NCI-H510A (cell line): ENCODE measurements at regions not wholly inside any gene's neighbourhood (a gene's known extent, or its start where the extent isn't known, plus 50 kb on each side); places are given as distances from the start of the nearest gene placed in this dataset.
"Not testable (repeated sequence)": the region's sequence is repeated elsewhere in the genome, so short reads cannot be mapped to it uniquely, and the experiment has no call there.

Experiments
- DNase-seq: peaks from one replicate; lab custom pipeline; 2025; lab: John Stamatoyannopoulos, UW

DNA sequence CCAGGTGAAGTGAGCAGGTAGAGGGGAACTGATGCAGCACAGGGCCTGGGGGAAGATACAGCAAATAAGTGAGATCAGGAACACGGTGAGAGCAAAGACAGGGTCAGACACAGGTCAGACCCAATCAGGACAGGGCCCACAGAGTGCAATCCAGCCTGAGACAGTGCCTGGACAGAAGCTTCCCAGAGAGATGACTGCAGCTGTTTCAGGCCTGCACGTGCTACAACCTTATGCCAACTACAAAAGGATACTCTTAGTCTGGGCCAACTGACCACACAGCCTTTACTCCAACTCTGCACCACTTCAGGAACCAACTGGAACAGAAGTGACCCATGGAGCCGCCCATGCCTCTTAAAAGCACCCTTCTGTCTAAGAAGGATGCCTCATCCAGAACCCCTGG, 228.0 kb downstream of the TOMM20 start:
- no peak for DNase-seq

DNA sequence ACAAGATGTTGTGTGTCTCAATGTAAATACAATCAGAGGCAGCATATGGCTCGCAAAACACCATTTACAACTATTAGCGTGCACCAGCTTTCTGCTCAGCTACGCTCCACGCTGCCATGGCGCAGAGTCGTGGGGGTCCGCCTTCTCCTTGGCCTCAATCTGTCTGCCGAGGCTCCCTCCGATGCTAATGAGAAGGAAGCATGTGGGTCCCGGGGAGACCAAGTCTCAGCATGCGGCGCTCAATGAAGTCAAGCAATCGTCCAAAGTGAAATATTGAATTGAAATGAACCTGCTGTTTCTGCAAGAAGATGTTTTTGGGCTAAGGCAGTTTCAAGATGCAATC, 228.9 kb downstream of the TOMM20 start:
- DNase-seq, result no peak

DNA sequence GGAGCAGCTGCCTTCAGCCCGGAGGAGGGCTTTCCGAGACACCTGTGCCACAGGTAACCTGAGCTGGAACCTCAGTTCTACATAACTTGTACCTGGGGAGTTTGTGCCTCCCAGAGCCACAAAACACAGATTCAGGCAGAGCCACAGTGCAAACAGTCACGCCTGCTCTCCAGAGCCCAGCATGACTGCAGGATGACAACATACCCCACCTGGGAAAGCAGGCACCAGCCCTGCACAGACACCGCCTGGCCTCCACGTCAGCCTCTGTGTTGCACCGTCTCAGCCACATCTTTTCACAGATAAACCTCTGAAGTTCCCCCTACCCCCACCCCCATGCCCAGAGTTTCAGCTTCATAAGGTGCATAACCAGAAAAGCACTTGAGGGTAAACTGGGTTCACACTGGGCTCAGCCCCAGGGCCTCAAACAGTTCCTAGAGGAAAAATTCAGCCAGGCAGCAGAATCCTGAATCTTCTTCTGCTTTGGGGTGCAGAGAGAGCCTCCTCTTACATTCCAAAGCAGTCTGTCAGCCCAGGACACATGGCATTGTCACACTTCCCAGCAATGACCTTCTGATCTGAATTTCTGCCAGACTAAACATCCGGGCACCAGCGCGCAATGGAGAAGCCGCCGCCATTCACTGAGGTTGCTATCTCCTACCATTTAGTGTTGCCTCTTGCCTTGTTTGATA, 229.5 kb downstream of the TOMM20 start:
- DNase-seq, result peak; percentile 94

DNA sequence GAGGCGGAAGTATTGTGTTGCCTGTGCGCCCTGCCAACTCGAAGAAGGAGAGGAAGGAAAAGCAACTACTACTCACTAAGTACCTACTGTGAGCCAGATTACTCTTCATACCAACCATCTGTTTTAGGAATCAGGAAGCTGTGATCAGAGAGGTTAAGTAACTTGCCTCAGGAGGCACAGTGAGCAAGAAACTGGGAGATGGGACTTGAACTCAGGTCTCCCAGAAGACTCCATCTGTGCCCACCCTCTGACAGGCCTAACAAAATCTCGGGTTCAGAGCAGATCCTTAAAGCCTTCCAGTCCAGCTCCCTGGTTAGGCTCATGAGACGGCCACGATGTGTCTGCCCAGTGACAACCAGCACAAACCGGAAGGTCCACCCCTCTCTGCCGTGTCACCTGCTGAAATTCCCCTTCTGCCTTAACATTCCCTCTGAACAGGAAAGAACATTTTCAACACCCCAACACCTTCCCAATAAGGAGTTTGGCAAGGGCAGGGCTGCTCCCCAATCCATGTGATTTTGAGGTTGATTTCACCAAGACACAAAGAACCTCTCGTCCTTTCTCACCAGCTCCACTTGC, 230.1 kb downstream of the TOMM20 start:
- DNase-seq, result no peak

DNA sequence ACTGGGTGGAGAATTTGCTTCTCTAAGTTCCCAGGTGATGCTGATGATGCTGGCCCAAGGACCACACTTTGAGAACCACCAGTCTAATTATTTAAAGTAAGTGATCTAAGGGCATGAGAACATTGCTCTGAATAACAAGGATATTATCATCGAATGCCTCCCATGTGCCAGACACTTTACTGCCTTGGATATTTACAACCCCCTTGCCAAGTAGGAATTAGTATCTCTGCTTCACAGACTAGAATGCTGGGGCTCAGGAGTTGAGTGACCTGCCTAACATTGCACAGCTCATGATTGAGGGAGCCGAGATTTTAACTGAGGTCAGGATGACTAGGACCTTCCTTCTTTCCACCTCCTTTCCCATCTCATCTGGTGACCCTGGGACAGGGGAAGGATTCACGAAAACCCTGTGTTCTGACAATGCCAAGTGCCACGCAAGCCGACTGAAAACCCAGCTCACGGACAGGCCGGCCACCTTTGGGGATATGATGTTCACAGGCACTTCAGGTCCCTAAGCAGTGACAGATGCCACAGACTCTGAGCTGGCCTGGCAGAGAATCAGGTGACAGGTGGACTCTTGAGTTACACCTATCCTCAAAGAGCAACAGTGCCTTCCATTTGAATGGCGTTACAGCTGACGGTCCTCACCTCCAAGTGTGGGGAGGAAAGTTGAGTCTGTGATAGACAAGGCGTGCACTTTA, 230.7 kb downstream of the TOMM20 start:
- peak; percentile 77 for DNase-seq

DNA sequence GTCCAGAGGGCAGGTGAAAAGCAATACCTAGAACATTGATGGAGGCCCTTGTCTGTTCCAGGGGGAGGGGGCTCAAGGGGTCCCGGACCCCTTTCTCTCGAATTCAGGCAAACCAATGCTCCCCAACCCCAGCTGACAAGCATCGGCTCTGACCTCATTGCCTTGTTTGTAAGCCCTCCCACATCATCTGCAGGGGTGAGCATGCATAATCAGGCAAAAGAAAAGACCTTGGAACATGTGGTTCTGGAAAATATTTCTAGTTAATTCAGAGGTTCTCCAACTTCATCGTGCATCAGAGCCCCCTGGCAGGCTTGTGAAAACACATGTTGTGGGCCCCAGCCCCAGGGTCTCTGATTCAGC, 231.3 kb downstream of the TOMM20 start:
- no peak for DNase-seq

DNA sequence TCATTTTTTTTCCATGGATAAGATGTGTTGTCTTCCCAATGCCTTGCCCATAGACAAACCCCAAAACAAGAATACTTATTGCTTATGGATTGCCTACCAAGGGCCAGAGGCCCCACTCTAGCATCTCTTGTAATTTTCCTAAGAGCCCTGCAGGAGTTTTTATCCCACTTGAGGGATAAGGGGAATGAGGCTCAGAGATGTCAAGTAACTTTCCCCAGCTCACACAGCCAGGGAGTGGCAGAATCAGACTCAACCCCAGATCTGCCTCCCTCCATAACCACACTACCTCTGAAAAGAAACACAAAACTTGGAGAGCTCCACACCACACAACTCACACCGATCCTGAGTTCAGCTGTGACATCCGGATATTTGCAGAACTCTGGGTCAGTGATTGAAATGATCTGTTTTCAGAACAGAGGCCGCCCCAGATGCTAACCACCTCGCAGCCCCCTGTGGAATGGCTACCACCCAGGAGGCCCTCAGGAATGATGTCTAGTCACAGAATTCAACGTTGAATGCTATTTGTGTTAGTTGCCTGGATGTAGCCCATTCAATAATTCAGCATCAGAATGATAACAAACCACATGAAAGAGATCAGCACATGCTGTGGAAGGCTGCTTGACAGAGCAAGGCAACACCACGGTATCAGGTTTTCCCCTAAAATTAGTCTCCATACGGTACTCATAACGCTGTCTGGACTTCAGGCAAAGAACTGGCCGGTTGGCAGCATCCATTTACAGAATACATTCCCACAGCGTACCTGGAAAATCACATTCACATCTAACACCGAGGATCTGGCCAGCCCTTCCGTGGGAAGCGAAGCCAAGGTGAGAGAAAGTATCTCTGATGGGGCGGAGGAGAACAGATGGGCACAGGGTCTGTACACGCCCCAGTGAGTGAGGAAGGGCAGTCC, 231.9 kb downstream of the TOMM20 start:
- DNase-seq, result no peak

DNA sequence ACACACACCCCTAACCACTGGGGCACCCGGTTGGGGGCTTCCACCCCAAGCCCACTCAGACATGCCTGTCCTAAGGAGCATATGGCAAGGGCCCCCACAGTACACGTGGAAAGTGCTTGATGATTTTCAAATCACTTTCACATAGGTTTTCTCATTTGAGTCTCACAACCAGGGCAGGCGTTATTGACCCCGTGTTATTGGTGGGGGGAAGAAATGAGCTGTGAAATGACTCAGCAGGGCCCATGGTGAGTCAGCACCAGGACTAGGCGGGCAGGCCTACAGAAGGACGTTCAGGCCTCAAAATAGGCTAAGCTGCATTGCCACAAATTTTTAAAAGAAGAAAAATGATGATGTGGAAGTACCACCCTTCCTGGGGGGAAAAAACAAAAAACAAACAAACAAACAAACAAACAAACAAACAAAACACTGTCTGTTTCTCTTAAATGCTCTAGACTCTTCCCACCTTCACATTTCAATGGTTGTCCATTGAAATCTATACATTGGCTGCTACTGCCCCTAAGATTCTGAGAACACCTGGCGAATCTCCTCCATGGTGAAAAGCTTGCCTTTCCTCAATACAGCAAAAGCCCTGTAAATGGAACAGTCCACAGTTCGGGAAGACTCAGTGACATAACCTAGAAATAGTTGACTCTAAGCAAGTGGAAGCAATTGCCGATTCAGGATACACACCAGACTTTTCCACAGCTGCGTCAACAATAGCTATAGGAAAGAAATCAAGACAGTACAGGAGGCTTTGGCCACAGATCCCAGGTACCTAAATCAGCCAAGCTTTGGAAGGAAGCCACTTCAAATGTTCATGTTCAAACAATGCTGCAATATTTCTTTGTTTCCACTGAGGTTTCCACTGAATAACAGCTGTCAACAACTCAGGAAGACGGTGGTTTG, 234.7 kb downstream of the TOMM20 start:
- peak; percentile 67 for DNase-seq

DNA sequence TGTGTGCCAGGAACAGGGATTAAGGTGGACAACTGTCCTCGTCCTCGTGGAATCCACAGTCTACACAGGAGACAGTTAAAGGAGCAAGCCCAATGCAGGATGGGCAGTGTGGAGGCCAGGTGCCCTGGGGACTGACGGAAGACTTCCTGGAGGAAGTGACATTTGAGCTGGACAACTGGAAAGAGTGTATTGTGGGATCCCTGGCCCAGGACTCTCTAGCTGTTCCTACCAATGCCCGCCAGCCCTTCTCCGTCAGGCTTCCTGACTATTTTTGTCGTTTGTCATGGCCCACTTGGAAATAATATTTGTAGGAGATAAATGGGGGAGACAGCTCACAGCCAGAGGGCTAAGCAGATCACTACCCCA, 235.3 kb downstream of the TOMM20 start:
- DNase-seq, result no peak

DNA sequence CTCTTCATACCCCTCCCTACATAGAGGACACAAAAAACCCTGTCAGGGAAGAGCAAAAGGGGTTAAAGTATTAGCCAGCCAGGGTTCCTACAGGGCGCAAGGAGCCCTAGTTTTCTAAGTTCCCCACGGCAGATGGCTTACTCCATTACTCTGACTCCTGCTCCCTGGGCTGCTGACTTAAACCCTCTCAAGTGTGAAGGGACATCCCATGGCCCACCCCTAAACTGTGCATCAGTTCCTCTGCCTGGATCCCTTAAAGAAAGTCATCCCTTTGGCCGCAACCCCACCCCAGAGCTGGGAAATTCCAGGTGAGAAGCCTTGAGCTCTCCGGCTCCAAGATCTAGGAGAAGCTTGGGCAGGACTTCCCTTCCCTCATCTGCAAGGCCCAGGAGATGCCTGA, 236.0 kb downstream of the TOMM20 start:
- no peak for DNase-seq

DNA sequence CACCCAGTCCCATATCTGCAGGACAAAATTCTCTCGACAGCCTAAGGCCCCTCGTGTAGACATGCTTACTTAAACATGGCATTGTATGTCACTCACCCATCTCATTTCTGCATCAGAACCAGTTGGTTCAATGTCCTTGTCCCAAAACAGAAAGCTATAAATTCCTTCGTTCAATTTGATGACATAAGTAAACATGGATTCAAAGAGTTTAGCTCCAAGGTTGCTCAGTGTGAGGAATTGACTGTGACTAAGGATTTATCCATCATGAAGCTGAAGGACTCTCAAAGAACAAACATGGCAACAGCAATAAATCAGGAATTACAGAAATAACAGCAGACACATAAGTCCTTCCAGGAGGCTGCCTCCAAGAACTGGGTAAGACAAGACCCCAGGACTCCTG, 237.2 kb downstream of the TOMM20 start:
- no peak for DNase-seq

DNA sequence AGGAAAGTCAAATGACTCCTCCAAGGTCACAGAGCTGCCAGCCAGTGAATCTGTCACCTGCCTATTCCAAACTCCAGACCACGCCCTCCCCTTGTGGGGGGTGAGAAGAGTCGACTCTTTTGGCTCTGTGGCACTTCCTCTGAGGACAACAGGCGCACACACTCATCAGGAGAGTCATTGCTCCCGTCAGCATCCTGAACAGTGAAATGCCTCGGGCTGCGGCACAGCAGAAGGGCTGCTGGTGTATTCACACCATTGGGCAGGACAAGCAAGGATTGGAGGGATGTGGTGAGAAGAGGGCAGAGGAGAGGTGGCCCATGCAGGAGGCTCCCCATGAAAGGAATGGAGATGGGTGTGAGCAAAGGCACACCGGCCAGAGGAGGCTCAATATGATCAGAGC, 239.0 kb downstream of the TOMM20 start:
- no peak for DNase-seq

DNA sequence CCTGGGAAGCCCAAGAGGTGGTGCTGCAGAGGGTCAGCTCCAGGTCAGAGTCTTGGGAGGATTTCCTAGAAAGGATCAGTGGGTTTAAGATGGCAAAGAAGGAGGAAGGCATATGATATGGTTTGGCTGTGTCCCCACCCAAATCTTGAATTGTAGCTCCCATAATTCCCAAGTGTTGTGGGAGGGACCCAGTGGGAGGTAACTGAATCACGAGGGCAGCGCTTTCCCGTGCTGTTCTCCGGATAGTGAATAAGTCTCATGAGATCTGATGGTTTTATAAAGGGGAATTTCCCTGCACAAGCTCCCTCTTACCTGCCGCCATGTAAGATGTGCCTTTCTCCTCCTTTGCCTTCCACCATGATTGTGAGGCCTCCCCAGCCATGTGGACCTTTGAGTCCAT, 240.4 kb downstream of the TOMM20 start:
- DNase-seq, result not testable (repeated sequence)

DNA sequence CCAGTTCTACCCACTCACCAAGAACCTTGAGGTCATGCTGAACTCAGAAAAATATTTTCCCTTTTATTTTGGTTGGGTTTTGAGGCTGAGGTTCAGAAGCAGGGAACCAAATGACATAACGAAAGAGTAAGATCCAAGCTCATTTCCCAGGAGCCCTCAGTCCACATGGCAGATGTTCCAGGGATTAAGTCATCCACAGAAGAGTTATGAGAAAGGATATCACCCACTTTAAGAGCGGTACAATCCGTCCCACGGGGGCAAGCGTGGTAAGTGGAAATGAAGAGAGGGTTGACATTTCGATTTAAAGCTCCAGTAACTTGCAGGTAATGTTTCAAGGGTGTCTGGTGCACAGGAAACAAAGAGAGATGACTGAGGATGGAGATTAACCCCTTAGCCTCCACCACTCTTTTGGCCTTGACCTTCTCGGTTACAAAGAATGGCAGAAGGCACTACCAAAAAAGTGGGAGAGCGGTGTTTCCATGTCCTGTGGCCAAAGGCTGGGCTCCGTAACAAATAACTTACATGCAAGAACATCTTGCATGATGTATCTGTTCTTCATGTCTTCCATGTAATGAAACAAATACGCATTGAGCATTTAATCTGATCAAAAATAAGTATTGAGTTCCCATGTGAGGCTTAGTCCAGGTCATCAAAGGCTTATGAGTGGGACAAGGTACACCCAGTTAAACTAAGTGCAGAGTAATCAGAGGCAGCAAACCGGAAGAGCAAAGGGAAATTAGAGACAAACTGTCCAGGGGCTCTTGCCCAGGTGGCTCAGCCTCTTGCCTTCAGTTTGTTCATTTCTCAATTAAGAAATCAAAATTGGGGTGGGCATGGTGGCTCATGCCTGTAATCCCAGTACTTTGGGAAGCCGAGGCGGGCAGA, 241.4 kb downstream of the TOMM20 start:
- DNase-seq, result no peak

DNA sequence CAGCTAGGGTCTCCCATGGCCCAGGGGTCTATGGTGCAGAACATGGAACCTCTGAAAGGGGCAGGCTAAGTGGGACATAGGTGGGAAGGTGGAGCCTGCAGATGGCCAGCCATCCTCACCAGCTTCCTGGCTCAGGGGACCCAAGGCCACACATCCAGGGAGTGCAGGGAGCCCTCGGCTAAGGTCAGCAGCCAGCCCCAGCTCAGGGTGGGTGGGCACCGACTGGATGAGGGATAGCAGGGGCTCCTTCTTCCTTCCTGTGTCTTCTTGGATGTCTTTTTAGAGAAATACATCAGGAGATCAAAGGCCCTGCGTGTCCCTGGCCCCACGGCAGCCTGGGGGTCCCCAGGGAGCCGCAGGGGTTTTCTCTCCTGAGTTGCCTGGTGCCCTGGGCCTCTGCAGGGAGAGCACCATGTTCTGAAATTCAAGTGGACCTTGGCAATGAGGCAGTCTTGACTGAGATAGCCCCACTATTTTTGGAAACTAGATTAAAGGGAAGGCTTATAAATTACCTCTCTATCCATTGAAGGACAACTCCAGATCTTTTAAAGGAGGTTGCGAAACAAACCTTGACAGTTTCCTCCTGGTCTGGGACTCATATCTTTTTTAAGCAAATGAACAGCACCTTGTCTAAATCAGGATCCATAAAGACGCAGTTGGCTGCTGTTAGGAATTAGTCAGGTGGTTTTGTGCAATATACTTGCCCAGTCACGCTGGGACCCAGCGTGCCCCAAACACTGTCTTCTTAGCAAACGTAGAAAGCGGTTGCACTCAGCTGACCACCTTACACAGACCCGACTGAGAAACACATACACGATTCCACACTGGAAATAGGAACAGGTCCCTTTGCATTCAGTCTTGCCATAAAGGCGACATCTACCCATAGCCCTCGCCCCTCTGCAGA, 242.3 kb downstream of the TOMM20 start:
- DNase-seq, result no peak

DNA sequence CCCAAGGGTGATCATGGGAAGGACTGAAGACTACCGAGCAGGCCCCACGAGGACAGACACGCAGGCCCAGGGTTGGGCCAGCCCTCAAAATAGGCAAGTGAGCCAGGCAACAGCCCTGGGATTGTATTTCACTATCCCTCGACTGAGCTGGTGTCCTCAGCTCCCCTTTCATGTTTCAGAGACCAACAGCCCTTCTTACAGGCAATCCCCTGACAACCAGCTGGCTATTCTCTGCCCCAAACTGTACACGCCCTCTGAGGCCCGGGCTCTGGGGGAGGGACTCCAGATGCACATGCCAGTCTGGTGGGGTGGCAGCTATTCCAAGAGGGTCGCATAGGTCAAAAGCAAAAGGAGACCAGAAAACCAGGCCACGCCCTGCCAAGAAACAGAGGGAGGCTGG, 243.0 kb downstream of the TOMM20 start:
- no peak for DNase-seq

DNA sequence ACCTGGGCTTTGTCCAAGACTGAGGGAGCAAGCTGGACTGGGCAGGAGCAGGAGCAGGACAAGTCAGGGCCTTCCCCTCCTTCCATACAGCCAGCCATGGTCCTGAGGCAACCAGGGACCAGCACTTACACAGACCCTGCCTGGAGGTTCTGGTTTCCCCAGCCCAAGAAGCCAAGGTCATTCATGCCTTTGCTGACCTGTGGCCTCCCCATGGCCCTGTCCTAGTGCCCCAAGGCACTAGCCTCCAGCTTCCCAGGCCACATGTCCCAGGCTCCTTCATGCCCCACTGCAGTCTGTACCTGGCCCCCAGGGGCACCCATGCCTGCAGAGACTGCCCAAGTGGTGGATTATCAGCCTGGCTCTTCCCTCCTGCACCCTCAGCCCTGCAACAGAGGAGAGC, 243.9 kb downstream of the TOMM20 start:
- no peak for DNase-seq

DNA sequence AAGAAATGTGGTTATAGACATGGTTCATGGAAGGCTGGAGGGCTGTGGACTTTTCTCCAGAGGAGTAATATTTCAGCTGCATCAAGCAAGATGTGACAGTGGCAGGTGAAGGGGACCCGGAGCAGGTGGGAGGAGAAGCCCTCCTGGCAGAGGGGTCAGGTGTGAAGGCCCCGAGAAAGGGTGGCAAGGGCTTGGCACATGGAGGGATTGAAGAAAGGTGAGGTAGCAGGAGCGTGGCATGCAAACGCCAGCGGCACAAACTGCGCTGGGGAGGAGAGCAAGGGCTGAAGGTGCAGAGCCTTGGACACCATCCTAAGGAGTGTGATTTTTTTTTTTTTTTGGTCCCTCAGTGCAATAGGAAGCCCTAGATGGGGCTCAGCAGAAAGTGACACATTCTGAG, 244.6 kb downstream of the TOMM20 start:
- no peak for DNase-seq

DNA sequence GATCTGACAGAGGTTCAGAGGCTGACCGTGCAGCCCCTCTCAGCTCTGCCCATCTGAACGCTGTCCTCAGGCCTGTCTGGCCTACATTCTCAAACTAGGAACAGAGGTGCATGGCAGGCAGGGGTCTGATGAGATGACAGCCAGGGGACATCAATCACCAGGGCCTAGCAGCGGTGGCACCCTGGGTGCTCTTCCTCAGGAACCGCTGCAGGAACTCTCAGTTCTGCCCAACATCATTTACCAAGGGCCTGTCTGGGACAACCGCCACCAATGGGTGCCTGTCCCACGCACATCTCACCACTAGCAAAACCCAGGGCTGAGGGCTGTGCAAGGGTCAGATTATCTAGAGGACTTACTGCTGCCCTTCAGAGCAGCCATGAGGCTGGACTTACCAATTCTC, 245.7 kb downstream of the TOMM20 start:
- no peak for DNase-seq
